ENCODE measurements at regions not wholly inside any gene's neighbourhood (a gene's known extent, or its start where the extent isn't known, plus 50 kb on each side); places are given as distances from the start of the nearest gene placed in this dataset.

- TF ChIP-seq CTCF (IDR thresholded peaks at IDR 0.05): no peak
- no peak for TF ChIP-seq ESRRA (IDR thresholded peaks at IDR 0.05; ENCODE audit: borderline replicate concordance, low read length)
- no peak for TF ChIP-seq PHF8 (IDR thresholded peaks at IDR 0.05; ENCODE audit: borderline replicate concordance, low read depth)
- TF ChIP-seq REST (IDR thresholded peaks at IDR 0.05): no peak
Observed at GRCh38 chr14:43042408-43042807, 1435.7 kb downstream of the LRFN5 start.
